SK-N-SH (cell line): ENCODE measurements at regions not wholly inside any gene's neighbourhood (a gene's known extent, or its start where the extent isn't known, plus 50 kb on each side); places are given as distances from the start of the nearest gene placed in this dataset.

Experiments used
- CTCF ChIA-PET: fragments of 300-600, 350-600 bp; formaldehyde crosslinking; extraction: SDS; loops from one replicate; lab custom pipeline; 2021; lab: Yijun Ruan, JAX
- POLR2A ChIA-PET: fragments of 350-600 bp; sonication (Branson Sonifier 250); formaldehyde crosslinking; extraction: SDS; loops from one replicate; lab custom pipeline; 2020; ENCODE audit warnings: antibody characterized with exemption, inconsistent platforms; lab: Yijun Ruan, JAX
- DNase-seq: peaks from one replicate; pipeline ENCODE4 v3.0.0; 2012
- H2AFZ ChIP-seq: fragments of 200-600 bp; sonication (generic); 2 replicates; pipeline ENCODE4 v1.8.1; 2016; ENCODE audit warnings: antibody characterized with exemption, mild to moderate bottlenecking, low read depth
- H3F3A ChIP-seq: fragments of 200-600 bp; sonication (generic); replicated peaks from 2 replicates; pipeline ENCODE3; 2016; ENCODE audit warnings: antibody characterized with exemption, mild to moderate bottlenecking; ENCODE audit not compliant: insufficient read depth
- H3K27ac ChIP-seq, 2 experiments: fragments of 200-500 bp in 1 of 2; fragments of 200-600 bp in 1 of 2; sonication (Bioruptor generic) in 1 of 2; sonication (generic), shearing (Covaris generic) in 1 of 2; 2 replicates each; pipeline versions ENCODE4 v1.5.1 to v1.6.1; 2014 to 2016; ENCODE audit warnings: low read depth in 2 of 2, inconsistent platforms in 1 of 2, low read length in 1 of 2, mild to moderate bottlenecking in 1 of 2, mixed read lengths in 1 of 2
- H3K27me3 ChIP-seq: fragments of 200-600 bp; sonication (generic), shearing (Covaris generic); 2 replicates; pipeline ENCODE4 v1.6.1; 2016; ENCODE audit warnings: mixed run types; ENCODE audit not compliant: insufficient read depth
- H3K36me3 ChIP-seq, 2 experiments: fragments of 200-500 bp in 1 of 2; fragments of 200-600 bp in 1 of 2; sonication (Bioruptor generic) in 1 of 2; sonication (generic) in 1 of 2; replicated peaks in 1 of 2; 2 replicates each; pipeline versions ENCODE3 to v1.5.1; 2014 to 2016; ENCODE audit warnings: low read length in 1 of 2, mild to moderate bottlenecking in 1 of 2; ENCODE audit not compliant: insufficient read depth in 2 of 2, control insufficient read depth in 1 of 2
- H3K4me1 ChIP-seq, 2 experiments: fragments of 200-500 bp in 1 of 2; fragments of 200-600 bp in 1 of 2; sonication (Bioruptor generic) in 1 of 2; sonication (generic), shearing (Covaris generic) in 1 of 2; 2 replicates each; pipeline versions ENCODE4 v1.5.1 to v1.6.1; 2014 to 2016; ENCODE audit warnings: low read depth in 1 of 2, low read length in 1 of 2, mixed run types in 1 of 2; ENCODE audit not compliant: insufficient read depth in 2 of 2, control insufficient read depth in 1 of 2
- H3K4me2 ChIP-seq: fragments of 200-600 bp; sonication (generic), shearing (Covaris generic); 2 replicates; pipeline ENCODE4 v1.6.1; 2017; ENCODE audit warnings: mixed run types
- H3K4me3 ChIP-seq, 2 experiments: fragments of 200-500 bp in 1 of 2; fragments of 200-600 bp in 1 of 2; sonication (Bioruptor generic) in 1 of 2; sonication (generic), shearing (Covaris generic) in 1 of 2; 2 replicates each; pipeline versions ENCODE4 v1.5.1 to v1.8.1; 2014 to 2016; ENCODE audit warnings: low read depth in 2 of 2, inconsistent platforms in 1 of 2, low read length in 1 of 2, mild to moderate bottlenecking in 1 of 2, mixed read lengths in 1 of 2, moderate library complexity in 1 of 2
- H3K79me2 ChIP-seq: fragments of 200-600 bp; sonication (generic); 2 replicates; pipeline ENCODE4 v1.8.1; 2017; ENCODE audit warnings: mild to moderate bottlenecking; ENCODE audit not compliant: insufficient read depth
- H3K9ac ChIP-seq: fragments of 200-600 bp; sonication (generic); 2 replicates; pipeline ENCODE4 v1.6.1; 2017; ENCODE audit warnings: mixed run types
- H3K9me2 ChIP-seq: fragments of 200-600 bp; sonication (generic); 2 replicates; pipeline ENCODE4 v1.6.1; 2017; ENCODE audit warnings: mixed run types
- H3K9me3 ChIP-seq: fragments of 200-600 bp; sonication (generic); 2 replicates; pipeline ENCODE4 v1.6.1; 2017; ENCODE audit warnings: mixed run types, mild to moderate bottlenecking, moderate library complexity
- H4K20me1 ChIP-seq: fragments of 200-600 bp; sonication (generic); 2 replicates; pipeline ENCODE4 v1.6.1; 2017; ENCODE audit warnings: mild to moderate bottlenecking, mixed run types; ENCODE audit not compliant: insufficient read depth
- CHD2 ChIP-seq: fragments of 150-350 bp; IDR thresholded peaks from 2 replicates; pipeline ENCODE4 v1.6.1; 2018; ENCODE audit warnings: low read length; ENCODE audit not compliant: partially characterized antibody
- ELF1 ChIP-seq: IDR thresholded peaks from 2 replicates; pipeline ENCODE4 v1.4.0; 2012
- EP300 ChIP-seq, 2 experiments: IDR thresholded peaks; 2 replicates each; pipeline versions ENCODE4 v1.4.0 to v1.6.1; 2012; ENCODE audit warnings: borderline replicate concordance in 1 of 2, low read depth in 1 of 2, low read length in 1 of 2
- FOSL2 ChIP-seq: IDR thresholded peaks from 2 replicates; pipeline ENCODE4 v1.4.0; 2012; ENCODE audit warnings: low read depth, mild to moderate bottlenecking, moderate library complexity, borderline replicate concordance
- FOXJ3 ChIP-seq: sonication (generic); formaldehyde crosslinking; IDR thresholded peaks from 2 replicates; pipeline ENCODE4 v1.5.1; 2020; ENCODE audit warnings: mild to moderate bottlenecking, missing genetic modification reagents
- GATA2 ChIP-seq: sonication (generic); formaldehyde crosslinking; IDR thresholded peaks from 2 replicates; pipeline ENCODE4 v1.5.0; 2020; ENCODE audit warnings: mild to moderate bottlenecking, missing genetic modification reagents
- JUND ChIP-seq: IDR thresholded peaks from 2 replicates; pipeline ENCODE4 v1.4.0; 2012
- MAX ChIP-seq: IDR thresholded peaks from 2 replicates; pipeline ENCODE4 v1.4.0; 2012; ENCODE audit warnings: low read depth
- MEF2A ChIP-seq: IDR thresholded peaks from 2 replicates; pipeline ENCODE4 v1.4.0; 2012; ENCODE audit warnings: low read depth, borderline replicate concordance
- NFIC ChIP-seq: IDR thresholded peaks from 2 replicates; pipeline ENCODE4 v1.4.0; 2012; ENCODE audit warnings: borderline replicate concordance
- POLR2AphosphoS5 ChIP-seq: IDR thresholded peaks from 2 replicates; pipeline ENCODE4 v1.6.1; 2012; ENCODE audit warnings: low read depth, low read length
- RAD21 ChIP-seq: IDR thresholded peaks from 2 replicates; pipeline ENCODE4 v1.6.1; 2012; ENCODE audit warnings: mild to moderate bottlenecking, low read length
- RCOR1 ChIP-seq: fragments of 150-350 bp; IDR thresholded peaks from 2 replicates; pipeline ENCODE4 v1.6.1; 2017; ENCODE audit warnings: antibody characterized with exemption, low read length
- RFX5 ChIP-seq: IDR thresholded peaks from 2 replicates; pipeline ENCODE4 v1.6.1; 2012; ENCODE audit warnings: mild to moderate bottlenecking, improper control_type of control experiment, low read length
- RXRA ChIP-seq: IDR thresholded peaks from 2 replicates; pipeline ENCODE4 v1.4.0; 2012; ENCODE audit warnings: low read depth, mild to moderate bottlenecking, borderline replicate concordance
- SIN3A ChIP-seq: IDR thresholded peaks from 2 replicates; pipeline ENCODE4 v1.6.1; 2012; ENCODE audit warnings: low read depth, mild to moderate bottlenecking, low read length, moderate library complexity, borderline replicate concordance
- SMC3 ChIP-seq: IDR thresholded peaks from 2 replicates; pipeline ENCODE4 v1.6.1; 2012; ENCODE audit warnings: low read depth, low read length, improper control_type of control experiment
- TAF1 ChIP-seq: IDR thresholded peaks from 2 replicates; pipeline ENCODE4 v1.6.1; 2012; ENCODE audit warnings: low read depth, mild to moderate bottlenecking, low read length, moderate library complexity, borderline replicate concordance
- TCF12 ChIP-seq: IDR thresholded peaks from 2 replicates; pipeline ENCODE4 v1.4.0; 2012
- WGBS: methylation state at CpG from one replicate; pipeline ENCODE4 v1.1.6; 2017; ENCODE audit warnings: low lambda C conversion rate; 5-methylcytosine and 5-hydroxymethylcytosine counted together
- TF ChIP-seq, protein P1 (sequence below): fragments of 150-350 bp; IDR thresholded peaks from 2 replicates; pipeline ENCODE4 v1.6.1; 2017; ENCODE audit warnings: antibody characterized with exemption, low read length, low read depth, borderline replicate concordance
- TF ChIP-seq, protein P2 (sequence below): IDR thresholded peaks from 2 replicates; pipeline ENCODE4 v1.4.0; 2012; ENCODE audit warnings: low read depth, borderline replicate concordance
- TF ChIP-seq, protein P3 (sequence below): fragments of 150-350 bp; IDR thresholded peaks from 2 replicates; pipeline ENCODE4 v1.6.1; 2016; ENCODE audit warnings: mild to moderate bottlenecking, low read depth, low read length

- POLR2A ChIA-PET: no interaction called here
Observed at GRCh38 chr4:165682611-165683010, 190.4 kb upstream of the TLL1 start.

DNA sequence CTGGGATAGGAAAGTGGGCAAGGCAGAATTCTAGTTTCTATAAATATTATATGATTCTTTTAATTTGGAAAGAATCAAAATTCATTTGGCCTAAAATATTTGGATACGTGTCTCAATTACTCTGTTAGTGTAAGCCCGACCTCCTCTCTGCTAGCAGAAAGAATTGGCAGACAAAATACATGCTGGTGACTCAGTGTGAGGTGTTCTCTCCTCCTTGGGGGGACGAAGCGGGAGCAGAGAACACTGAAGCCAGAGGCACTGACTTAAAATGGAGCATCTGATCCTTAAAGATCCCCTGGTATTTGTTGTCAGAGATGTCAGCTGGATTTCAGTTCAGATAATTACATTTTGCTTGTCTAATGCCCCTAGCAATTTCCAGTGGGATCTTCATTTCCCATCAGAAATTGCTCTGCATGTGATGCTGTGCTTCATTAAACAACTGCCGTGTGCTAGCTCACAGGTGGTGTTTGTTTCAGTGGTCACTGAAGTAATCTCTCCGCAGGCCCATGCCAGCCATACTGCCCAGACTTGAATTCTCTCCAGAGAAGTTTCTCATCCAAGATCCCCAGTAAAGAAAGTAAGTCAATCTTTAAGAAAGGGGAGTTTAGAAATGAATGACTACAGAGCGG, 188.7 kb upstream of the TLL1 start:
- Histone ChIP-seq H3K4me3 (peak overlapping the region in 1 of 2 experiments; percentile 23; a peak in 1 of 4 replicates), H3K36me3 (no peaks in the 10 kb centered on the region), H3K79me2 (no peaks in the 10 kb centered on the region), H3F3A (peaks cover 5% of the 10 kb centered on the region)
- no peak for TF ChIP-seq SIN3A
- TF ChIP-seq RFX5: no peak
- TF ChIP-seq FOXJ3: no peak
- TF ChIP-seq JUND: peak; percentile 27; the same call in 1 of the 2 replicates
- peak; percentile 63; the same call in 1 of the 2 replicates for TF ChIP-seq FOSL2
- TF ChIP-seq RCOR1: no peak
- no peak for TF ChIP-seq CHD2
- TF ChIP-seq, protein P1, sequence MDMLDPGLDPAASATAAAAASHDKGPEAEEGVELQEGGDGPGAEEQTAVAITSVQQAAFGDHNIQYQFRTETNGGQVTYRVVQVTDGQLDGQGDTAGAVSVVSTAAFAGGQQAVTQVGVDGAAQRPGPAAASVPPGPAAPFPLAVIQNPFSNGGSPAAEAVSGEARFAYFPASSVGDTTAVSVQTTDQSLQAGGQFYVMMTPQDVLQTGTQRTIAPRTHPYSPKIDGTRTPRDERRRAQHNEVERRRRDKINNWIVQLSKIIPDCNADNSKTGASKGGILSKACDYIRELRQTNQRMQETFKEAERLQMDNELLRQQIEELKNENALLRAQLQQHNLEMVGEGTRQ: no peak
- TF ChIP-seq TCF12: peak; percentile 28; the same call in 1 of the 2 replicates
- no peak for TF ChIP-seq EP300 (IDR thresholded peaks at IDR 0.05; ENCODE audit: borderline replicate concordance in 1 of 2, low read depth in 1 of 2, low read length in 1 of 2)
- TF ChIP-seq, protein P2, sequence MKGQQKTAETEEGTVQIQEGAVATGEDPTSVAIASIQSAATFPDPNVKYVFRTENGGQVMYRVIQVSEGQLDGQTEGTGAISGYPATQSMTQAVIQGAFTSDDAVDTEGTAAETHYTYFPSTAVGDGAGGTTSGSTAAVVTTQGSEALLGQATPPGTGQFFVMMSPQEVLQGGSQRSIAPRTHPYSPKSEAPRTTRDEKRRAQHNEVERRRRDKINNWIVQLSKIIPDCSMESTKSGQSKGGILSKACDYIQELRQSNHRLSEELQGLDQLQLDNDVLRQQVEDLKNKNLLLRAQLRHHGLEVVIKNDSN: no peak
- no peak for TF ChIP-seq MEF2A
- TF ChIP-seq GATA2: no peak
- TF ChIP-seq NFIC: peak; percentile 43; the same call in 1 of the 2 replicates
- no peak for TF ChIP-seq RXRA
- TF ChIP-seq, all 33 proteins: peak for 4
- DNase-seq: no peak
- Histone ChIP-seq H2AFZ (peak overlapping the region; percentile 78), H3K4me1 (peaks cover 0 to 6% of the 10 kb centered on the region in 2 experiments; a peak in 1 of 4 replicates), H3K4me2 (peak overlapping the region; percentile 64), H3K27ac (peak overlapping the region in 1 of 2 experiments; percentile 38; a peak in 1 of 4 replicates), H3K9me2 (no peaks in the 10 kb centered on the region), H3K9ac (no peak overlapping the region), H3K9me3 (no peaks in the 10 kb centered on the region), H3K27me3 (no peaks in the 10 kb centered on the region), H4K20me1 (no peaks in the 10 kb centered on the region)
- CTCF ChIA-PET: no interaction called here
- POLR2A ChIA-PET: no interaction called here
- WGBS: 14% methylated on average over 7 of the region's 7 CpGs

More at GRCh38 chr4:165682611-165683010, 190.4 kb upstream of the TLL1 start:
- H3K79me2 ChIP-seq: no peaks in the 10 kb centered on the region
- no peak for DNase-seq
- TF ChIP-seq, protein P1: no peak
- TF ChIP-seq ELF1 (no peak), JUND (no peak), RAD21 (no peak), TCF12 (no peak), POLR2AphosphoS5 (no peak), TAF1 (no peak), MEF2A (no peak), SMC3 (no peak), FOXJ3 (no peak), NFIC (no peak), MAX (no peak)
- TF ChIP-seq, protein P2: no peak
- TF ChIP-seq, protein P3, sequence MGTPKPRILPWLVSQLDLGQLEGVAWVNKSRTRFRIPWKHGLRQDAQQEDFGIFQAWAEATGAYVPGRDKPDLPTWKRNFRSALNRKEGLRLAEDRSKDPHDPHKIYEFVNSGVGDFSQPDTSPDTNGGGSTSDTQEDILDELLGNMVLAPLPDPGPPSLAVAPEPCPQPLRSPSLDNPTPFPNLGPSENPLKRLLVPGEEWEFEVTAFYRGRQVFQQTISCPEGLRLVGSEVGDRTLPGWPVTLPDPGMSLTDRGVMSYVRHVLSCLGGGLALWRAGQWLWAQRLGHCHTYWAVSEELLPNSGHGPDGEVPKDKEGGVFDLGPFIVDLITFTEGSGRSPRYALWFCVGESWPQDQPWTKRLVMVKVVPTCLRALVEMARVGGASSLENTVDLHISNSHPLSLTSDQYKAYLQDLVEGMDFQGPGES: no peak
- TF ChIP-seq, all 33 proteins: peak for 0
- Histone ChIP-seq H3K9ac (no peak overlapping the region), H3K27me3 (no peaks in the 10 kb centered on the region), H3K27ac (no peak overlapping the region), H3K36me3 (no peaks in the 10 kb centered on the region), H3K4me1 (0 out of 4 replicates have a peak, but pooled peaks cover 0 to 6% of the 10 kb centered on the region in 2 experiments), H4K20me1 (no peaks in the 10 kb centered on the region), H3K4me2 (no peak overlapping the region), H3F3A (peaks cover 5% of the 10 kb centered on the region), H3K4me3 (no peak overlapping the region), H3K9me2 (no peaks in the 10 kb centered on the region), H3K9me3 (no peaks in the 10 kb centered on the region), H2AFZ (no peak overlapping the region)
- 15% methylated on average over 1 of the region's 1 CpG for WGBS
- CTCF ChIA-PET: no interaction called here
